GM21360 (cell line): ENCODE measurements at regions not wholly inside any gene's neighbourhood (a gene's known extent, or its start where the extent isn't known, plus 50 kb on each side); places are given as distances from the start of the nearest gene placed in this dataset.

Experiments
- ATAC-seq: cut with Tn5 transposase; IDR thresholded peaks from one replicate; pipeline ENCODE4 v1.9.1; 2021; ENCODE audit warnings: mild to moderate bottlenecking, moderate library complexity; ENCODE audit not compliant: unreplicated experiment

GRCh38 chr9:86663905-86664304, 283.4 kb downstream of the GAS1 start:
- ATAC-seq: no peak

- no peak for ATAC-seq
These were observed 284.3 kb downstream of the GAS1 start for GRCh38 chr9:86662890-86663468.

GRCh38 chr9:86660146-86660943, 287.0 kb downstream of the GAS1 start:
- no peak for ATAC-seq

DNA sequence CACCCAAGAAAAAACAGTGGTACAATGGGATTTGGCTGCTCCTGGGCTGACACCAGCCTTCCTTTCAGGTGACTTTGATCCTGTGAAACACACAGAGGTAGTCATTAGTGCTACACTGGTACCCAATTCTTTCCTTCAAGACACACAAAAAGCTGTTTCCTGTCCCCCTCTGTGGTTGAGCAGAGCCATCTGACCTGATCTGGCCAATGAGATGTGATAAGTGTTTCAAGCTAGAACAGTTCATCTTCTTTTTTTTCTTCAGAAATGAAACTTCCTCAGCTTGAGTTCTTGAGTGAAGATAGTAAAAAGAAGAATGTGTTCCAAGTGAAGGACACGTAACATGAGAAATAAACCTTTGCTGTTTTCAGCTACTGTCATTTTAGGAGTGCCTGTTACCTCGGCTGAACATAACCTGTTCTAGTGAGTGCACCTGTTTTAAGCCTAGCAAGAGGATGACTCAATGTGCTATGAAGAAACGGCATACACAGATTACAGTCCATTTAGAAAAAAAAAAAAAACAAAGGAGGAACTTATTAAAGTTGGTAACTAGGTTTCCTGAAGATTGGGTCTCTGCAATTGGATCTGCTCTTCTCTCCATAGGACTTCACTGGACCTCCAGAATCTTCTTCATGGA, 287.8 kb downstream of the GAS1 start:
- ATAC-seq: no peak

DNA sequence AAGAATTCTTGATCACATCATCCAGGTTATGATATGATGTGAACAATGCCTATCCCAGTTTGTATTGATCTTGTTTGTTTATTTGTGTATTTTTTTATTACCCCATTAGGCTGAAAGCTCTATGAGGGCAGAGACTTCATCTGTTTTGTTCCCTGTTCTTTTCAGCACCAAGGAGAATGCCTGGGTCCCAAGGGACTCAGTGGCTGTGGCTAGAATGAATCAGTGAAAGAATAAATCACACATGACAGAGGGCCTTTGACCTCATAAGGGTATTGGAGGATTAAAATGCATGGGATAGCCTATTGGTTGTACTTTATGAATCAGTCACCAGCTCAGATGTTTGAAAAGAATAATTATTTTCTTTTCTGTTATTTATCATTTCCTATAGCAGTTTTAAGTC, 292.2 kb downstream of the GAS1 start:
- no peak for ATAC-seq

DNA sequence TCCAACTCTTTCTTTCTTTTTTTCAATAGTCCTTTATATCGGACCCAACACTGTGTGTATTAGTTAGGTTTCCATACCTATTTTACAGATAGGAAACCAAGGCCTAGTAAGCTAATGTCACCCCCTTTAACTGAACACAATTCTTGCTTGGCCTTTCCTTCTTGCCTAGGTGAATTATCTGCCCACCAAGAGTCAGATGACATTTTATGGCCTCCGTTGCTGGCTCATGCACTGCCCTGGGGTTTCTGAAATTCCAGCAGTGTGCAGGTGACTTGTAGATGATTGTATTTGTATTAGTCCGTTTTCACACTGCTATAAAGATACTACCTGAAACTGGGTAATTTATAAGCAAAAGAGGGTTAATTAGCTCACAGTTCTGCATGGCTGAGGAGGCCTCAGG, 293.8 kb downstream of the GAS1 start:
- no peak for ATAC-seq

- ATAC-seq: no peak
These were observed 294.6 kb downstream of the GAS1 start for GRCh38 chr9:86652736-86653135.

GRCh38 chr9:86649913-86650312, 295.7 kb upstream of the TUT7 start:
- no peak for ATAC-seq

GRCh38 chr9:86648828-86649170, 294.6 kb upstream of the TUT7 start:
- no peak for ATAC-seq

- no peak for ATAC-seq
These were observed 294.1 kb upstream of the TUT7 start for GRCh38 chr9:86648156-86648827.

DNA sequence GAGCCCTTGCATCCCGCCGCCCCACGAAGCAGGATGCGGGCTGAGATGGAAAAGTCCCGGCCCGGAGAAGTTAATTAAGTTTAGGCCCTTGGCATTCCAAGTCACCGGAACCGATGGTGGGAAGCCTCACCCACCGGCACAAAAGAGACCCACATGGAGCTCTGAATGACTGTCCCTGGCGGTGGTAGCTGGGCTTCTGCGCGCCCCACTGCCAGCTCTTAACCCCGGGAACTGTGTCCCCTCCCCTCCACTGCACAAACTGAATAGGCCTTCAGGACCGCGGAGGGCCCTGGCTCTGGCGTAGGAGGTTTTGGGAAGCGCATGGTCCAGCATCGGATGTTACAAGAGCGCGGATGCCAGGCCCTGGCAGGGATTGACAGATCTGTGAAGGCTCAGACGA, 291.1 kb upstream of the TUT7 start:
- ATAC-seq: no peak

DNA sequence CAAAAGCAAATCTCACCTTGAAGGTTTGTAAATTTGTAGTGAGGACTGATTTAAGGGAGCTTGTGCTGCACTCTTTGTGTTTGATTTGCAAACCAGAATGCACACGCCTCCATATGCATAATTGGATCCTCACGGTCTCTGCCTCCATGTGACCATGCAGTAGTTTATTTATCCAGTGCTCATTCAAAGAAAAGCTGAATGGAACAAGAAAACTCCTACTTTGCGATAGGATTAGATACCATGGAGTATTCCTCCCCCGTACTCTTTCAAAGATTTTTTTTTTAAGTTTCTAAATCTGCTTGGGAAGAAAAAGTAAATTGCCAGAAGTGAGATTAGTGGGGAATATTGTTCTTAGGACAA, 290.4 kb upstream of the TUT7 start:
- ATAC-seq: no peak

- ATAC-seq: no peak
These were observed 289.9 kb upstream of the TUT7 start for GRCh38 chr9:86643946-86644674.

- ATAC-seq: no peak
These were observed 288.5 kb upstream of the TUT7 start for GRCh38 chr9:86642721-86643120.

DNA sequence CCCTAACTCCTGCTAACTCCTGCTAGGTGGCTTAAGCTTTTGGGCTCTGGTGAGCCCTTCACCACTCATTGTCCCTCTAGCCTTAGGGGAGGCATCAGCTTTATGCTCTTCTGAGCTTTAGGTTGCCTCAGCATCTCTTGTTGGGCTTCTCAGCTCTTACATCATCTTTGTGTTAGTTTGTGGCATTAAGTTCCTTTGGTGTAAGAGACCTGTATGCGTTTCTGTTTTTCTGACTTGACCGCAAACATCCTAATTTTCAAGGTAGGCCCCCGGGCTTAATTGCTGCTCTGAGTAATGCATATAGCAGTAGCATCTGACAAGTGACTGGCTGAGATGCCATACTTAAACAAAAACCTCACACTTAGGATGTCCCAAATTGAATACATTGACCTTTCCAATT, 287.8 kb upstream of the TUT7 start:
- no peak for ATAC-seq

DNA sequence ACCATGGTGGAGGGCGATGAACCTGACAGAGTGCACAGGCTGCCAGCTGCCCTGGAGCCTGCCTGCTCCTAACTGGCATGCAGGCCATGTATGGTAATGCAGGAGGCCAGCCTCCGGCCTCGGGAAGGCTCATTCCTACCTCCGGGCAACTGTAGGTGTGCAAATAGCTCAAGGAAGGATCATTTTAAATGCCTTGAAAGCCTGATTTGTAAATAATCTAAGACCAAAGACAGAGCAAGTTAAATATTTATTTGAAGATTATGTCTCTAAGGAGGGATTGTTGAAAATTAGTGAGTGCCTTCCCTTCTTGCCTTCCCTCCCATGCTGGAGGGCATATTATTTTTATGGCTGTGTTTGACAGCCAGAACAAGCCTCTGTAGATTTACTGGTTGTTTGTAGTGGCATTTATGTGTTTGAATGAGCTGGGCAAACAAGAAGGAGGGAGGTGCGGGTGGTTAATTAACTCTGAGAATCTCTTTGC, 285.7 kb upstream of the TUT7 start:
- no peak for ATAC-seq

DNA sequence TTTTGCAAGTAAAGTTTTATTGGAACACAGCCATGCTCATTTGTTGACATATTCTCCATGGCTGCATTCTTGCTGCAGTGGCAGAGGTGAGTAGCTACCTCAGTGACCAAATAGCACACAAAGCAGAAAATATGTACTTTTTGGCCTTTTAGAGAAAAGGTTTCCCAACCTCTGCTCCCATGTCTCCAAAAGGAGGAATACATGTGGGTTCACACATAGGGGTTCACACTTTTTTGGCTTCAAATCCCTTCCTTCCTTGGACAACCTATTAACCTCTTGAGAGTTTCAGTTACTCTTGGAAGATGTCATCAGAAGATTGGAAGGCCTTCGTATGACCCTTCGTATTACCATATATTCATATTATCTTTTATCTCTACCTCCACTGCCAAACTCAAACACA, 285.1 kb upstream of the TUT7 start:
- no peak for ATAC-seq

GRCh38 chr9:86638109-86638508, 283.9 kb upstream of the TUT7 start:
- no peak for ATAC-seq

GRCh38 chr9:86637515-86637914, 283.3 kb upstream of the TUT7 start:
- no peak for ATAC-seq

DNA sequence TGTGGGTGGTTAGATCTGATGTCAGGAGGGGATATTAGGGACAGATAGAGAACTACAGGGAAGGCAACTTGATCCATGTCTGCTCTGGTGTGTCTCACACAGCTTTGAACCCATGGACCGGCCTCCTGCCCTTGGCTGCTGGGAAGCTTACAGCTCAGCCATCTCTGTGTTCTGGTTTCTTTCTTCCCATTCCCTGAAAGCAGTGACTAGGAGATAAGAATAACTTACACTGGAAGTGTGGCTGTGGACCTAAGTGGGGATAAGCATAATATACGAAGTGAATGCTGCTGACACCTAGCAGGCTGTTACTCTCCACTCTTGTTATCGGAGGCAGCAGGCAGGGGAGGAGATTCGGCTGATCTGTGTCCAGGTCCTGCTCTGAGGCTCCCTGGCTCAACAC, 282.3 kb upstream of the TUT7 start:
- no peak for ATAC-seq

DNA sequence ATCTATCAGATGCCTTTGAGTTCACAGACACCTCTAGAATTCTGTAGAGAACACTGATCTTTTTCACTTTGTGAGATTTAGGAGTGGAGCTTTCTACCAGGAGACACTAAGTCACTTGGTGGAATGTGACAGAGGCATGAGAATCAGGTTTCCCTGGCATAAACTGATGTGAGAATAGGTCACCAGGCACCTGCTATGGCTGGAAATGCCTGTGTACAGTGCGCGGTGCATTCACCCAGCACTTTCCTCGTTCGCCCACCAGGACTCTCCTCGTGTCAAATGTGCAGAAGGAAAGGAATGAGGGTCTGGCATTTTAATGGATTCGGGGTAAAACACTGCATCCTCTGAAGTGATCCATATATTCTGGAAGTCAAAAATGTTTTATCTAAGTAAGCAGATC, 281.8 kb upstream of the TUT7 start:
- ATAC-seq: no peak
